GM19395 (cell line): ENCODE measurements at regions not wholly inside any gene's neighbourhood (a gene's known extent, or its start where the extent isn't known, plus 50 kb on each side); places are given as distances from the start of the nearest gene placed in this dataset.

Experiments used
- ATAC-seq: cut with Tn5 transposase; IDR thresholded peaks from one replicate; pipeline ENCODE4 v1.9.1; 2021; ENCODE audit warnings: mild to moderate bottlenecking, moderate library complexity; ENCODE audit not compliant: unreplicated experiment

DNA sequence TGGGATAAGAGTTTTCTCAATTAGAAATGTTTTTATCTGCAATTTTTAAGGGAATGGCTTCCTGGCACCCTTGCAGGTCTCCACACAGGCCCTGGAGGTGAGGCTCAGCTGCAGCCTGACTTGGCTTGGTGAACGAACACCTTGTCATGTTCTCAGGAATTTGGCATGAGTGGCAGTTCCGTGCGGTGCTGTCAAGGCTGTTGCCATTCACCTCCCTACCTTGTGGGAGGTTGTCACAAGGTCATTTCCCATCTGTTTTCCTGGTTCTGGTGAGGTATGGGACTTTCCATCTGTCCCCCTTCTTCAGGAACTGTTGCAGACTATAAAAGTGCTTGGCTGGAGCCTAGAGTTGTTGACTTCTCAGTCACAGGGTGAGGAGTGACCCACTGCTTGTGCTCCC, 82.9 kb downstream of the ELOVL4 start:
- ATAC-seq: no peak

DNA sequence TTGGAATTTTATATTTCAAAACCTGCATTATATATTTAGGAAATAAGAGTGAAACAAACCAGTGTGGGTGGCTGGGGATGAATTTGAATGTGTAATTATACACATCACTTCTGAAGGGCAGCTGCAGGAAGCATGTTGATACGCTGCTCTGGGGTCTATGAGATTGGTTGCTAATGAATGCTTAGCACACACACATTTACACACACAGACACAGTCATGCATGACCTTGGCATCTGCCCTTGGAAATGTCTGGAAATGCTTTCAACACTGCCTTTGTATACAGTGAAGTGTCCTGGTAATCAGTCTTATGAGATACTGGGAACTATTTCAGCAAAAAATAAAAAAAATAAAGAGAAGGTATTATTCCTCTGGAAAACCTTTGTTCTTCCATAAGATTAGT, 83.4 kb downstream of the ELOVL4 start:
- ATAC-seq: no peak

DNA sequence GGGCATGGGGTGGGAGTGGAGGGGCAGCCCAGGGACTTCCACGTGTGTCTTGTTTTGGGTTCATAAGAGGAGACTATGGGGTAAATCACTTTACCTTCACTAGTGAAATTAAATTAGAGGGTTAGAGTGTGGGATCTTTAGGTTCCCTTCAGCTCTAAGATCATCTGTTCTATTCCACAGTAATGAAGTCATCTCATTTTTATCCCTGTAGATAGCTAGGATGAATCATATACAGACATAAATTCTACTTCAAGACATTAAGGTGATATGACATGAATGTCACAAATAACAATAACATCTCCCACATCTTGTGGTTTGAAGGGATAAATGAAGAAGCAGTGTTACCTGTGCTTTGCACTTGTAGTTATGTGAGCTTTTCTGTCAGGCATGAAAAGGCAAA, 83.8 kb downstream of the ELOVL4 start:
- no peak for ATAC-seq

GRCh38 chr6:79862711-79863110, 84.6 kb downstream of the ELOVL4 start:
- no peak for ATAC-seq

GRCh38 chr6:79862126-79862525, 85.2 kb downstream of the ELOVL4 start:
- no peak for ATAC-seq

GRCh38 chr6:79861023-79861422, 86.3 kb downstream of the ELOVL4 start:
- no peak for ATAC-seq

DNA sequence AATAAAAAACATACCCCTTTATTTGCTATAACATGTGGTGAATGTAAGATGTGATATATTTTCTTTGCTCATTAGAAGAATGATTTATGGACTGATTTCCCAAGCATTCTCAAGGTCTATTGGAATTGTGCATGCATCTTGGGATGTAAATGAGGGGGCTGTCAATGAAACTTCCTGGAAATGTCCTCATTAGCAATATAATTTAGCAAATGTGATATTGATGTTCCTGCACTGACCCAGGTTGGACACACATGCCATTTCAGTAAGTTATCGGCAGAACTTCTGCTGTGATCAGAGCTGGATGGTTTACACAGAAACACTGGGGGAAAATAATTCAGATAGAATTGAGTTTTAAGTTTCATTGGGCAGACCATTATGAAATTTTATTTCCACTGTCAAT, 99.9 kb downstream of the ELOVL4 start:
- ATAC-seq: no peak

DNA sequence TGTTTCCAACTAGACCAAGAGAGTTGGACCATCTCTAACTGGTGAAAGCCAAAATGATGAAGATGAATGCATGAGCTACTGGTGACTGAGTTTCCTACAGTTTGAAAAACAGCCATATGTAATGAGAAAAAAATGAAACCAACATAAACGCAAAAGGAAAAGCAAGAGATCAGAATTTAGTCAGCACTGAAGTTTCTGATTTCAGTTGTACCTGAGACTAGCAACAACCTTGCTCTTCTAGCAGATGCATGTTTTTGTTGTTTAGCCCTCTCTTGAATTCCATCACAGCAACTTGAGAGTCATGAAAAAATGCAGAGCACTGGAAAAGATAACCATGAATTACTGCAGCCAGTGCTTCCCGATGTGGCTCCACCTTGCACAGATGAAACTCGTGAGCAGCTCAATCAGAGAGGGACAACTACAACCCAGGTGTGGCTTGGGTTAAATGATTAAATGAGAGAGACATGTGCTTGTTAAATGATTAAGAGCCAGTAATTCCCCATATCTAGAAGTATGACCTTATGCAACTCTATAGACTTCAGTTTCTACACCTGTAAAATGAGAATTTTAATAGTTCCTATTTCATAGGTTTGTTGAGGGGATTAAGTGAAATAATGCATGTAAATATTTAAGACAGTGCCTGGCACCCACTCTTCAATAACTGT, 104.8 kb downstream of the ELOVL4 start:
- peak; percentile 79 for ATAC-seq

- ATAC-seq: peak; percentile 55
Measured at GRCh38 chr6:79841577-79842375, 105.6 kb downstream of the ELOVL4 start.

GRCh38 chr6:79838851-79839250, 108.5 kb downstream of the ELOVL4 start:
- ATAC-seq: no peak

DNA sequence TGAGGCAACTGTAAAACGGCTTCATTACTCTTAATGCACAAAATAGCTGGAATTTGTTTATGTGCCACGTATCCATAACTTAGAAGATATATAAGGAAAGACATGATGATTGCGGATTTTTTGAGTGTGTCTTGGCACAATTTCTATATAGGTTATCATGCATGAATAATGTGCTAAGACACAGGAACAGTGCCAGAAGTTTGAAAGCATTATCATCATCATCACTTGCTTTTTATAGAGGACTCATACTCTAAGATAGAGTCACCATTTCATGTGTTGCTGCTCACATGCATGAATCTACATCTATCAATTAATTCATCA, 113.4 kb downstream of the ELOVL4 start:
- no peak for ATAC-seq

GRCh38 chr6:79833264-79833963, 113.9 kb downstream of the ELOVL4 start:
- ATAC-seq: no peak

DNA sequence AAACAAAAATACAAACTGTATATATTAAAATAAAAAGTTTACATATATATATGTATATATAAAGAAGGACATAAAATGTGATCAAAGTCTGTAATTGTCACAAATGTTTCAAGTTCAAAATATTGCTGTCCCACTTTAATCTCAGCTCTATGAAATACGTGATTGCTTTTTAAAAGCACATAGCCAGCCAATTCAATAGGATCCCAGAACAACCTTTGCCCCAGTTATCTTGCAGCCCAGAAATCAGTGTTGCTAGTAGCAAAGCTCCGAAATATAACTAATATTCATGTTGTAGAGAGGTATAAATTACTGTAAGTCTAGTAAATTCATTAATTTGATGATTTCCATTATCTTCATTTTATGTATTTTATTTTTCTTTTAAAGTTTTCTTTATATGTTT, 114.6 kb downstream of the ELOVL4 start:
- ATAC-seq: no peak

DNA sequence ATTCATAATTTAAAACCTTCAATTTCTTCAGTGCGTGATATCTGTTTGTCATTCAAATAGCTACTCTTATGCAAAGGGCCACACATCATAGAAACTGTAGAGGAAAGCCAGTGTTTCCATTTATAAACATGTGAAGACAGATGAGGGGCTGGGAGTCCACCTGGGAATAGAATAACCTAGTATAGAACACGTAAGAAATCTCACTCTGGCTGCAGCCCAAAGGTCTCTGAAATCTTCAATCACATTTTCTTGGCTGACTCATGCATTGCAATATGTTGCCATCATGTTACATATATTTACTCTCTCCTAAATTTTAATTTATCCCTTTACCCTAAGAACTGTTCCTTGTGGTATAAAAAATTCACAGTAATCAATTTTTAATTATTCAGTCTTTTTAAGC, 123.2 kb downstream of the ELOVL4 start:
- no peak for ATAC-seq

- no peak for ATAC-seq
Measured at GRCh38 chr6:79821859-79822258, 125.5 kb downstream of the ELOVL4 start.

DNA sequence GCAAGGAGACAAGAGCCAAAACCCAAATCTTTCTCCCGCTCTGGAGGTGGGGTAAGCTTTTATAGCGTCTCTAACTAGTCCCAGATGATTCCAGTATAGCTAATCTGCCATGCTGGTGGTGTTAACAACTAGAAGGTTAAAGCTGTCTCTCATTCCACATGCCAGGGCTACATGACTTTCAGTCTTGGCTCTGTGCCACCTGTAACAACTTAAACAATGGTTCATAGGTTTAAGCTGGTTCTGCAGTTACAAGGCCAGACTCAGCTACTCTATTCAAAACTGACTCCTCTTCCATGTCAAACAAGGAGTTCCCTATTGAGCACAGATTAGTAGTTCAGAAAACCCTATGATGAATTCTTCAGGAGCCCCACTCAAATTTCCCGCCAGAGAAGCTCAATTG, 128.9 kb downstream of the ELOVL4 start:
- ATAC-seq: no peak

DNA sequence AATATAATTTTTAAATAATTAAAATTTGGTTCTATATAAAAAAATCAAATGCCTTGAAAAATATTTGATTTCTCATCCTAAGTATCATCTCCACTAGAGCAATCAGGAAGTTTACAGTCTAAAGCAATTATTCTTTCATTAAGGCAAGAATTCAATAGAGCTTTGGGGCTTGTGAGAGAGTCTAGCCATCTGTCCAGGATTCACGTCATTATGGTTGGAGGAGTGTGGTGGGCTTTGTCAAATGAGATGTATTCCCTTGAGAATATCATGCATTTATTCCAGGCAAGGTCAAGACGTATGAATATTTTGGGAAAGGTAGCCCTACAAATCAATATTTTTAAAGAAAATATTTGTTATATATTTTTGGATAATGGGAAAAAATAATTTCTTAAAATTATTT, 132.4 kb downstream of the ELOVL4 start:
- no peak for ATAC-seq

GRCh38 chr6:79813854-79814709, 133.3 kb downstream of the ELOVL4 start:
- ATAC-seq: peak; percentile 93

- ATAC-seq: peak; percentile 12
Measured at GRCh38 chr6:79813143-79813850, 134.1 kb downstream of the ELOVL4 start.

DNA sequence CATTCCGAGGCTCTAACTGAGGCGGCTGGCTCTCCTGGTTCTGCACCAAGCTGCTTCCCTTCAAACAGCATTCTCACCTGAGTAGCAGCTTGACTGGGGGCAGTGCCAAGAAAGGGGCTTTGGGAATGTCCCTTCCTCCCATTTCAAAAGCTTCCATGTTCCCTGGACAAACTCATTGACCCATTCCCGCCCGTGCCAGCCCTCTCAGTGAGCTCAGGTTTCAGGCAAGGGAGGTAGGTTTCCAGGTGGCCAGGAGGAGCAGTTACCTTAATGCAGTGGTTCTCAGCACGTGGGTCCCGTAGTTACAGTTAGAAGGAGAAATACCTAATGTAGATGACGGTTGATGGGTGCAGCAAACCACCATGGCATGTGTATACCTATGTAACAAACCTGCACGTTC, 135.2 kb downstream of the ELOVL4 start:
- no peak for ATAC-seq

DNA sequence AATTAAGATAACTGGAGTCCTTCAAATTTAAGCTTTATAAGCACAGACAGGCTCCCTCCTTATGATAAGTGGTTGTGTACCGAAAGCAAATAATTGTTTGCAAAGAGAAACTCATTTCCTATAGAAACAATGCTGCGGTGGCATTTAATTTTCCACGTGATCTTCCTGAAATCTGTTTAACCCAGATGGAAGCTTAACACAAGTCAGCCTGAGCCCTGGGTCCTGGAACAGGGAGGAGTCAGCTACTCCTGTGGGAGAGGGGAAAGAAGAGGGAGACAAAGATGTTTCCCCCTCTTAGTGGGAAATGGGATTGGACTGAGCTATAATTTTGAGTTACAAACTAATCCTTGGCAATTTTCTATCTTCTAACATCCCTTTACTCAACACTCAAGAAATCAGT, 136.5 kb downstream of the ELOVL4 start:
- no peak for ATAC-seq
